ENCODE measurements at regions not wholly inside any gene's neighbourhood (a gene's known extent, or its start where the extent isn't known, plus 50 kb on each side); places are given as distances from the start of the nearest gene placed in this dataset.

DNA sequence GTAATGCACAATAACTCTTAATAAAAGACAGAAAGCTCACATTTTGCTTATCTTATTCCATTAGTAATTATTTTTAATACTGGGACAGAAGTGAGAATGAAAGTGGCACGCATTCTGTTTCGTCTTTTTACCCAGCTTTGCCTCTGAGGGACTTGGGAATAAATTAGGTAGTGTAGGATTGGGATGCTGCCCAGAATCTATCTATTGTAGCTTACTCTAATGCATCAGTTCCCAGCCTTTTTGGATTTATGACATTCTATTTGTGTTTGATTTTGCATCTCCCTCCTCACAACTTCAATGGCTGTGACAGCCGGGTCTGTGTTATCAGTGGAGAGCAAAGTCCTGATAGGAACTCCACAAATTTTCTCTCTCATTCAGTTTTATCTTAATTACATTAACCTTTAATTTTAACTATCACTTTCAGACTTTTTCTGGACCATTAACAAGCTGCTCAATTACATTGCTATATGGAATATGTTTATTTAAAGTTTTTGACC, 62.9 kb upstream of the TULP4 start:
- no peak overlapping the region for H3K4me3 ChIP-seq (ENCODE audit: low read length)
- WGBS (ENCODE audit: insufficient coverage), result 91% methylated on average over 1 of the region's 3 CpGs
- no peak for ATAC-seq
- H3K4me3 Mint-ChIP-seq, result no peak overlapping the region
- H3K27ac Mint-ChIP-seq, result no peak overlapping the region
- H3K4me1 ChIP-seq (ENCODE audit: control insufficient read depth, insufficient read depth, low read length), result no peaks in the 10 kb centered on the region
- H3K27me3 ChIP-seq (ENCODE audit: control insufficient read depth, insufficient read depth, low read length), result no peaks in the 10 kb centered on the region
- H3K9me3 Mint-ChIP-seq, result no peaks in the 10 kb centered on the region
- no peaks in the 10 kb centered on the region for H3K27me3 Mint-ChIP-seq (ENCODE audit: low read depth in 2 of 2)
- H3K27ac ChIP-seq (ENCODE audit: low read length), result no peak overlapping the region
- peaks cover 0 to 13% of the 10 kb centered on the region in 2 donors for H3K4me1 Mint-ChIP-seq
- H3K36me3 ChIP-seq (ENCODE audit: control insufficient read depth, insufficient read depth, low read length), result peaks cover 3% of the 10 kb centered on the region
- TF ChIP-seq CTCF (IDR thresholded peaks at IDR 0.05), result no peak
- H3K9me3 ChIP-seq (ENCODE audit: control insufficient read depth, insufficient read depth, low read length), result no peaks in the 10 kb centered on the region
- no peaks in the 10 kb centered on the region for H3K36me3 Mint-ChIP-seq
- intact Hi-C loops (cut with micrococcal nuclease), result no loop called here
- no peak for DNase-seq

DNA sequence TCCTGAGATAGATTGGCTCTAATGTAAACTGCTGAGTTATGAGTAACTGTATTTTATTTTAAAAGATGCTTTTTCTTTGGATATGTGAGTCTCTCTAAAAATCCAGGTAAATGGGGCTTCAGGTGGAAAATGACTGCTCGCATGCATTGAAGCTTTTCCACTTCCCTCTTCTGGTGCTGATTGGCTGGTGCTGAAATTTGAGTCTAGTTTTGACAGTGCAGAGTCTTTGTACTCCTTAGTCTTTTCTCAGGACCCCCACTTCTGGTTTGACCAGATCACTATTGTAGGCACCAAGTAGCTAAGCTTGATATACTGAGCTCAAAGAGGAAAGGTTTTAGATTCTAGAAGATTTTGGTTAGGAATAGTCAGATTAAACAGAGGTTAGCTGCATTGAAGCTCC, 60.7 kb upstream of the TULP4 start:
- Mint-ChIP-seq H3K27me3 (ENCODE audit: low read depth in 2 of 2) (no peaks in the 10 kb centered on the region), H3K9me3 (no peaks in the 10 kb centered on the region), H3K4me3 (no peak overlapping the region), H3K27ac (peak overlapping the region in 1 of 2 donors; percentile 10), H3K36me3 (no peaks in the 10 kb centered on the region), H3K4me1 (peaks cover 16 to 29% of the 10 kb centered on the region in 2 donors)
- DNase-seq, result no peak
- H3K4me1 ChIP-seq (ENCODE audit: control insufficient read depth, insufficient read depth, low read length), result peaks cover 11% of the 10 kb centered on the region
- H3K27ac ChIP-seq (ENCODE audit: low read length), result no peak overlapping the region
- 82% methylated on average over 1 of the region's 1 CpG for WGBS (ENCODE audit: insufficient coverage)
- H3K4me3 ChIP-seq (ENCODE audit: low read length), result no peak overlapping the region
- no peak for ATAC-seq
- no peaks in the 10 kb centered on the region for H3K36me3 ChIP-seq (ENCODE audit: control insufficient read depth, insufficient read depth, low read length)
- TF ChIP-seq CTCF (IDR thresholded peaks at IDR 0.05), result no peak
- no peaks in the 10 kb centered on the region for H3K27me3 ChIP-seq (ENCODE audit: control insufficient read depth, insufficient read depth, low read length)
- no peaks in the 10 kb centered on the region for H3K9me3 ChIP-seq (ENCODE audit: control insufficient read depth, insufficient read depth, low read length)
- intact Hi-C loops (cut with micrococcal nuclease), result no loop called here

DNA sequence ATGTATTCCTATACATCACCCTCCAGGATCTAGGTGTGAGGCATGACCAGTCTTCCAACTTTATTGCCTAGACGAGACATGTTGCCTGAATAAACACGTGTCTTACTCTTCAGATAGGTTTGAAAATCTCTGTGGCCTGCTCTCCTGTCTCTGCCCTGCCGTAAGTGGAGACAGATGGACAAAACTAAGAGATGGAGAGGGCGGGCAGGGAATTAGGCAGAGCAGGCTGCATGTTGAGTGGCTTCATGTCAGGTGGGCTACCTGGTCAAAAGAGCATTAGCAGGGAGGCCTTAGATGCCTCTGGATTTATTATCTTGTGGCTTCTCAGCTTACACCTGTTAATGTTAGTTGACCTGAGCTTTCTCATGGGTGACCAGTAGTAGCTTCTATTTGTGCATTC, 59.0 kb upstream of the TULP4 start:
- no peaks in the 10 kb centered on the region for H3K27me3 Mint-ChIP-seq (ENCODE audit: low read depth in 2 of 2)
- 93% methylated on average over 4 of the region's 4 CpGs for WGBS (ENCODE audit: insufficient coverage)
- no peaks in the 10 kb centered on the region for H3K27me3 ChIP-seq (ENCODE audit: control insufficient read depth, insufficient read depth, low read length)
- H3K27ac ChIP-seq (ENCODE audit: low read length), result no peak overlapping the region
- no peaks in the 10 kb centered on the region for H3K9me3 ChIP-seq (ENCODE audit: control insufficient read depth, insufficient read depth, low read length)
- no peaks in the 10 kb centered on the region for H3K36me3 Mint-ChIP-seq
- H3K4me3 Mint-ChIP-seq, result no peak overlapping the region
- no peak overlapping the region for H3K27ac Mint-ChIP-seq
- no peaks in the 10 kb centered on the region for H3K9me3 Mint-ChIP-seq
- DNase-seq, result no peak
- TF ChIP-seq CTCF (IDR thresholded peaks at IDR 0.05), result no peak
- peaks cover 18% of the 10 kb centered on the region for H3K4me1 ChIP-seq (ENCODE audit: control insufficient read depth, insufficient read depth, low read length)
- ATAC-seq, result no peak
- H3K4me1 Mint-ChIP-seq, result peaks cover 29 to 46% of the 10 kb centered on the region in 2 donors
- no peak overlapping the region for H3K4me3 ChIP-seq (ENCODE audit: low read length)
- intact Hi-C loops (cut with micrococcal nuclease), result no loop called here
- H3K36me3 ChIP-seq (ENCODE audit: control insufficient read depth, insufficient read depth, low read length), result no peaks in the 10 kb centered on the region

GRCh38 chr6:158255275-158255988, 56.8 kb upstream of the TULP4 start:
- peak in 1 of 3 donors; percentile 33 for ATAC-seq

More at GRCh38 chr6:158255275-158255988, 56.8 kb upstream of the TULP4 start:
- H3K4me3 ChIP-seq (ENCODE audit: low read length), result no peak overlapping the region
- H3K36me3 ChIP-seq (ENCODE audit: control insufficient read depth, insufficient read depth, low read length), result no peaks in the 10 kb centered on the region
- 83% methylated on average over 3 of the region's 4 CpGs for WGBS (ENCODE audit: insufficient coverage)
- H3K9me3 ChIP-seq (ENCODE audit: control insufficient read depth, insufficient read depth, low read length), result no peaks in the 10 kb centered on the region
- no peaks in the 10 kb centered on the region for H3K27me3 ChIP-seq (ENCODE audit: control insufficient read depth, insufficient read depth, low read length)
- H3K27me3 Mint-ChIP-seq (ENCODE audit: low read depth in 2 of 2), result no peaks in the 10 kb centered on the region
- H3K27ac Mint-ChIP-seq, result peak overlapping the region in 1 of 2 donors; percentile 76
- intact Hi-C loops (cut with micrococcal nuclease), result no loop called here
- no peaks in the 10 kb centered on the region for H3K9me3 Mint-ChIP-seq
- TF ChIP-seq CTCF (IDR thresholded peaks at IDR 0.05), result no peak
- H3K27ac ChIP-seq (ENCODE audit: low read length), result no peak overlapping the region
- DNase-seq, result no peak
- no peak overlapping the region for H3K4me3 Mint-ChIP-seq
- H3K36me3 Mint-ChIP-seq, result no peaks in the 10 kb centered on the region
- H3K4me1 Mint-ChIP-seq, result peaks cover 36 to 47% of the 10 kb centered on the region in 2 donors
- peaks cover 18% of the 10 kb centered on the region for H3K4me1 ChIP-seq (ENCODE audit: control insufficient read depth, insufficient read depth, low read length)

Data from natural killer cell (primary cell).